DOHH2 (cell line): ENCODE measurements at regions not wholly inside any gene's neighbourhood (a gene's known extent, or its start where the extent isn't known, plus 50 kb on each side); places are given as distances from the start of the nearest gene placed in this dataset.

Source experiments
- CTCF ChIP-seq: fragments of 200-600 bp; sonication (generic); IDR thresholded peaks from one replicate; pipeline ENCODE4 v1.5.1; 2014; ENCODE audit warnings: antibody characterized with exemption, mild to moderate bottlenecking, low read depth, low read length; ENCODE audit not compliant: poor library complexity, severe bottlenecking
- EZH2phosphoT487 ChIP-seq: fragments of 200-600 bp; sonication (generic); IDR thresholded peaks from 2 replicates; pipeline ENCODE4 v1.6.1; 2017; ENCODE audit warnings: borderline replicate concordance, mild to moderate bottlenecking, antibody characterized with exemption, low read length, moderate library complexity, mixed read lengths

GRCh38 chr17:34484193-34484733 lies 95.1 kb upstream of the TMEM132E start:
- TF ChIP-seq CTCF (no peak), EZH2phosphoT487 (no peak)
